GM21367 (cell line): ENCODE measurements at regions not wholly inside any gene's neighbourhood (a gene's known extent, or its start where the extent isn't known, plus 50 kb on each side); places are given as distances from the start of the nearest gene placed in this dataset.

ENCODE experiments used
- ATAC-seq: cut with Tn5 transposase; IDR thresholded peaks from one replicate; pipeline ENCODE4 v1.9.1; 2021; ENCODE audit not compliant: unreplicated experiment

DNA sequence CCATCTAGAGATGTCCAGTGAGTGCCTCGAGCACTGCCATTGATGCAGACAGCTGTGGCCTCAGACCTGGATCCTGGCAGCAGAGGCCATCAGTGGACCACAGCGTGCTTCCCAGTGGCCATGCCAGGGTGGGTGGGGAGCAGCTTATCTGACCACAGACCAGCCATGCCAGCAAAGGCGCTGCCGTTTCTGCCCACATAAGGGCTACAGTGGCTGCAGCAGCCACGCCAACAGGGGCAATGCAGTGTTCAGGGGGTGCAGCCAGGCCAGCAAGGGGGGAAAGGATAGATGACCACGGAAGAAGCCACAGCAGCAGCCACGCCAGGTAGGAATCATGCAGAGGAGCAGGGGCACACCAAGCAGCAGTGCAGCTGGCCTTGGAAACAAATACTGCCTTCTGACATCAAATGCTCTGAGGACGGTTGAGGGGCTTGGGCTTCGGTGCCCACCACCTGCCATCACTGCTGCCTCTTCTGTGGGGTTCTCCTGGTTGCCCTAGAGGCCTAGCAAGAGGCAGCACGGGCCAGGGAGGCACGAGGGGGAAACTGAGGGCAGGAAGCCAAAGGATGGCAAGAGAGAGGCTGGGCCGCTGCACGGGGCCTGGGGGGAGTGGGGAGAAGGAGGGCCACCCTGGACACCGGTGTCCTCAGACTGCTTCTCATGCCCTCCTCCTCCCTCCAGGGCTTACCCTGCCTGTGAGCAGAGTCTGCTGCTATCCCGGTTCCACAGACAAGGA lies 94.7 kb upstream of the RUNX3 start:
- ATAC-seq = no peak

DNA sequence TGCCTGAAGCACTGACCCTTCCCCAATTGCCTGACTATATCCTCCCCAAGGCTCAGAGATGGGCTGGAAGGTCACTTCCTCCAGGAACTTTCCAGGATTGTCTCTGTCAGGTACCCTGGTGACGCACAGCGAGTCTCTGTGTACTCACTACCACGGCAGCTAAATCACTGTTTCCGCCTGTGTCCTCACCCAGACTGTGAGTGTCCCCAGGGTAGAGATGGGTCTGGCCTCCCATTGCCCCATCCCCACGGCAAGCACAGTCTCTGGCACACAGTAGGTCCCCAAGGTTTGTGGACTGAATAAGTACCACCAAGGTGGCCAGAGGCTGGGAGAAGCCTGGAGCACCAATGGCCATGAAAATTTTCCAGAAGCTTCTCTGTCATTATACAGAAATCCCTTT lies 93.8 kb upstream of the RUNX3 start:
- no peak for ATAC-seq

DNA sequence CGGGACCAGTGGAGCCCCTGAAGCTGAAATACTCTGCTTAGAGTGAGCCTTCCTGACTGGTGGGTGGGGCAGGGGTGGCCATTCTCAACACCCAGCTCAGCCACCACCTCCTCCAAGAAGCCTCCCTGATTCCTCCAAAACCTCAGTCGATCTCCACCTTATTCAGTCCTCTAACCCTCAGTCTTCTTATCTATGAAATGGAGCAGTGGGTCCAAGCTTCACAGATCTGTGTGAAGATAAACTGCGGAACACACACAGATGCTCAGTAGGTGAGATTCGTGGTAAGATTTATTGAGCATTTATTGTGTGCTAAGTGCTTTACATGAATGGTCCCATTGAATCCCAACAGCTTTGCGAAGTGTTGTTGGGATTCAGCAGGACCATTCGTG lies 93.1 kb upstream of the RUNX3 start:
- no peak for ATAC-seq

DNA sequence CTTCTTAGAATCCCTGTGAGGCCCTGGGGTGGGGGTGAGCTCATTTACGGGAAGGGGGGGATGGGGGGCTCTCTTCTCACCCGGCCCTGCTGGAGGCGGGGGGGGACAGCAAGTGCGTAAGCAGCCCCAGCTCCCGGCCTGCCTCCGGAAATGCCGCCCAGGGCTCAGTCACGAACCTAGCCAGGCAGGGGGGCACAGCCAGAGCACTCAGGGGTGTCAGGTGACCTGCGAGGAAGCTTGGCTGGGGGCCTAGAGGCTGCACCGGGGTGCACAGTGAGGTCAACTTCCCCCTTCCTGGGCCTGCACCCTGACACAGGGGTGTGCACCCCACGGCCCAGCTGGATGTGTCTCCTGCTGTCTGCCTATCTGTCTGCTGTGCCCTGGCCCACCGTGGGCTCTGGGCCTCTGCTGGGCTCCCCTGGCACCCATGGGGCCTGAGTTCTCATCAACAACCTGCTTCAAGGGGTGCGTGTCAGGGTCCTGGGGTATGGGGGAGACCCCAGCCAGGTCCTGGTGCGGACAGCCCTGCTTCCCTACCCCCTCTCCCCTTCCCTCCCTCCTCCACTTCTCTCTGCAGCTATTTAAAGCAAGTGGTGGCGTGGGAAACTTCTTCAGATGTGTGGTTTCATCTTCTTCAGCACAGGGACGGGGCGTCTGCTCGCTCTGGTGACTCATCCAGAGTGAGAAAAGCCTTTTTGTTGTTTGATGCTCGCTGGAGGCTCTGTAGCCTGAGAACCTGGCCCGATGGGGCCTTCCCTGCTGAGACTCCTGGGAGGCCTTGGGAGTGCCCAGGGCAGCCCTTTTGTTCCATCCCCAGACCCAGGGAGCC lies 92.5 kb upstream of the RUNX3 start:
- peak; percentile 63 for ATAC-seq

DNA sequence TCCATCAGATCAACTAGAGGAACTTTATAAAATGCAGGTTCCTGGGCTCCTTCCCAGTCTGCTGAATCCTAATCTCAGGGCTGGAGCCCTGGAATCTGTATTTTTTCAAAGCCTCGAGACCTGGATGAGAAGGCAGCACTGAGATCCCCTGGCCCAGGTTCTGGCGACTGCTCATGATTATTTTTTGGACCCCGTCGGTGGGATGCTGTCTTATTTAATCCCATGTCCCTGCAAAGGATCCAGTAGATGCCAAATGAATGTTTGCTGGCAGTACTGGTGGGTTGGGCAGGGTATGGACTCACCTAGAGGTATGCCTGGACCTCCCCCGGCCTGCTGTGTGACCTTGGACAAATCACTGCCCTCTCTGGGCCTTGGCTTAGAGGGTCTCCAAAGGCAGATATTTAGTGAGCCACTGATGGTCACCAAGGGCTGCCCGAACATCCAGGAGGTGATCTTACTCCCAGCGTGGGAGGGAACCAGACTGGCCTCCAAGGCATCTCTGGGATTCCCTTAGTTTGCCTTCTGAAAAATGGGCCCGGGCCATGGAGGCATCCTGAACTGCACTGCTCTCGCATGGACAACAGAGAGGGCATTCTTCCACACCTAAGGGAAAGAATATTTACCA lies 91.6 kb upstream of the RUNX3 start:
- ATAC-seq = no peak

DNA sequence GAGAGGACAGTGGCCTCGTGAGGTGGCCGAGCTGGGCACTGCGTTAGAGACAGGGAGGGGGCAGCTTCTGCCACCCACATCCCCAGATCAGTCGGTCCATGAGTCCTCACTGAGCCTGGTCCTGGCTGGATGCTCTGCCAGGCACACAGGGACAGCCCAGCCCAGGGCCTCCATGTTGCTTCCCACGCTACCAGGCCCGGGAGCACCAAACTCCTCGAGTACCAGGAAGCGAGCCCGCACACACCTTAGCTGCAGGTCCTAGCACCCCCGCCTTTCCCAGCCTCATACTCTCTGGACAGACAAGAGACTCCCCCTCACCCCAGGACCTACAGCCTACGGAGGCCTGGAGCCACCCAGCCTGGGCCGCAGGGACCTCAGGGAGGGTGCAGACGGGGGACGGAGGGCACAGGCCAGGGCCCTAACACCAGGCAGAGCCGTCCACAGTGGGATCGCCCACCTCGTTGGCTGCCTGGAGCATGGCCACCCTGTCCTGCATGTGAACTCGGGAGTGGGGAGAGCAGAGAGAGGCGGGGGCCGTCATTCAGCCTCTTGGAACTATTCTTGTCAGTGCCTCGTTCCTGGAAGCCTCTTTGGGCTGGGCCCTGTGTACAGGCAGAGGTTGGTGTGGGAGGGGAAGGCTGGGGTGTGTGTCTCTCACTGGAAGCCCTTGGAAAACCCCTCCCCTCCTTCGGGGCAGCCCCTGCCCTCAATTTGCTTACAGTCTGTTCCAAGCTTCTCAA lies 90.9 kb upstream of the RUNX3 start:
- ATAC-seq = no peak

DNA sequence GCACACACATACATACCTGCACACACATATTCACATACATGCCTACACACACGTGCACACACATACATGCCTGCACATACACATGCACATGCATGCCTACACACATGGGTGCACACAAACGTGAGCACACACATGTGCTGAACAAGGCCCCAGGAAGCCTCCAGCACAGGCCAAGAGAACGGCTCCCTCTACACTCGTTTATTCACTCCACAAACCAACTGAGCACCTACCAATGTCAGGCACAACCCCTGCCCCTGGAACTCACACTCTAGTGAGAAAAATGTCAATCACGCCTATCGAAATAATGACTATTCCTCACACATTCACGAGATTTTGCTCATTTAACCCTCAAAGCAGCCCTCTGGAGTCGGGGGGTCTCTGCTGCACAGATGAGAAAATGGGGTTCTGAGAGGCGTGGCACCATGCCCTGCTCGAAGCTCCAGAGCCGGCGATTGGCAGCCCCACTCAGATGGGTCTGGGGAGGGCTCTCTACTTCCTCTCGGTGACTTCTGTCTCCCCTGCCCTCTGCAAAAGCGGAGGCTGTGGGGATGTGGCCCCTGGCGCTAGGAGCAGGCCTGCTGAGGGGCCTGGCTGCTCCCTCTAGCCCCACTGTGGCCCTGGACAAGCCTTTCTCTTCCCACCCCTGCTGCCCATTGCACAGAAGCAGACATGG lies 90.2 kb upstream of the RUNX3 start:
- ATAC-seq = no peak

DNA sequence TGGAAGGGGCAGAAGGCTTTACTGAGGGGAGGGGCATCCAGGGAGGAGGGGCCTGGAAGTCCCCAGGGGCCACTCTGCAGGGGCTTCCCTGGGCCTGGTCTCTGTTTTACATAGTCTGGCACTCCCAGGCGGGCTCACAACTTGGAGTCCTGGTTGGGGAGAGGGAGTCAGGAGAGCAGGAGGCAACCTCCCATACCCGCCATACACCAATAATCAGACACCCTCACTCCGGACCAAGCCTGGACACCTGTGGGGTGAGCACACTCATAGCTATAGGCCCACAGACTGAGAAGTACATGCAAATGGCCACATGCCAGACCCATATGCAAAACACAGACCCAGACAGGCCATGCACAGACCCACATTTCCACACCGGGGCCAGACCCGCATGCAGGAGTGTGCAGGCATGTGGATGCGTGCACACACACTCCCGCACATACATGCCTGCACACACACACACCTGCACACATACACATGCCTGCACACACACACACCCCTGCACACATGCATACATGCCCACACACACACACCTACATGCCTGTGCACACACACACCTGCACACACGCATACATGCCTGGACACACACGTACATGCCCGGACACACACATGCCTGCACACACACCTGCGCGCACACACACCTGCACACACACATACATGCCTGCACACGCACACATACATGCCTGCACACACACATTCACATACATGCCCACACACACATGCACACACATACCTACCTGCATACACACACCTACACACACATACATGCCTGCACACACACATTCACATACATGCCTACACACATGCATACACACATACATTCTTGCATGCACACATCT lies 89.5 kb upstream of the RUNX3 start:
- peak; percentile 24 for ATAC-seq

DNA sequence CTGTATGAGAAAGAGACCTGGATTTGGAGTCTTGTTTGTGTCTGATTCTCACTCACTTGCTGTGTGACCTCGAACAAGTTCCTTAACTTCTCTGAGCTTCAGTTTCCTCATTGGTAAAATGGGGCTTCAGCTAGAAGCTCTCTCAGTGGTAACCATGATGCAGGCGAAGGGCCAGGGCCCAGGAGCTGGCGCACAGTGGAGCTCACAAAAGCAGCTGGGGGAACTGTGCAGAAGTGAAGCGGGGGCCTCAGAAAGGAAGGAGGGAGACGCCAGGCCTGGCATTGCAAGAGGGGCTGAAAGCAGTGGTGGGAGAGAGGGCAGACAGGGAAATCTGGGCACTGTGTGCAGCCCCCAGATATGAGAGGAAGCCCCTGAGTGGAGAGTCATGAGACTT lies 88.9 kb upstream of the RUNX3 start:
- ATAC-seq = no peak

DNA sequence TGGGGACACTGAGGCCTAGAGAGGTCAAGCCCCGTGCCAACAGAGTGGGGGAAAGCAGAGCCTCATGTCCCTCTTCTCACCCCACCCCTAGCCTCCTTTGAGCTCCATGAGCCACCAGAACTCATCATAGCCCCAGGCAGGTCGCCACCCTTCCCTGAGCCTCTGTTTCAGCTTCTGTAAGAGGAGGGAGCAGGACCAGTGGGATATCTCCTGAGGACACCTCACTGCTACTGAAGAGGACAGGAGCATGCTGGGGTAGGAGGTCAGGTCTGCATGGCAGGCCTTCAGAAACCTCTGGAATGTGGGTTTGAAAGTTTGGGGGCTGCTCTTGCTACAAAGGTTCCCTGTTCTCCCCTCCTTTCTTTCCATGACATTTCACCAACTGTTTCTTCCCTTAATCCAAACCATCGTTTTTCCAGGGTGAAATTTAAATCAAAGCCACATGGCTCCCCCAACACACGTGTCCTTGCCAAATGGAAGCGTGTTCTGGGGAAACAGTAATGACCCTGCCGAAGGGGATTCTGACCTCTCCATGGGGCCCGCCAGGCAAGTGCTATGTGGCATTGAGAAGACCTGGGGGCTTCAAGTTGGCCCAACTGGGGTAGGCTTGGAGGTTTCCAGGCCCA lies 88.1 kb upstream of the RUNX3 start:
- no peak for ATAC-seq

DNA sequence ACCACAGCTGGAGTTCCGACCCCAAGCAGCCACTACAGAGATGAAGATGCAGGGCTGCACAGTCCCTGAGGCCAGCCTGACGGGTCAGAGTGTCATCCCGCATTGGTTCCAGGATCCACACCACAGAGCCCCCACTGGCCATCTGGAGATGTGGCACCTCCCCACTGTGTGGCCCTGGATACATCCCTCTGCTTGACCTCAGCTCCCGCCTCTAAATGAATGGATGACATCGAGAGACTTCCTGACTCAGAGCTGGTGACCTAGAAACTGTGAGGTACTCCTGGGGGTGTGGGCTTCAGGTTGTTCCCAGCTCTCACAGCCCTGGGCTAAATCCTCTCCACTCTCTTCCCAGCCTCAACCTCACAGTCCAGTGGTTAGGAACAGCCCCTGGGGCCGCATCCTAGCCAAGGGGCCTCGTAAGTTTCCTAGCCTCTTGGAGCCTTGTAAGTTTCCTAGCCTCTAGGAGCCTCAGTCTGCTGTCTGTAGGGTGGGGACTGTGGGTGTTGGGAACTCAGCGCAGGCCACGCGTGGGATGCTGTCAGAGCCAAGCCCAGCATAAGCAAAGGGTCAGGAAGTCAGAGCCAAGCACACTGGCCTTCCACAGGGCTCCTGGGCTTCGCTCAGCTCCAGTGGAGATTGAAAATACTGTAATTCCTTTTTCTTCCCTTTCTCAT lies 87.5 kb upstream of the RUNX3 start:
- ATAC-seq = no peak

DNA sequence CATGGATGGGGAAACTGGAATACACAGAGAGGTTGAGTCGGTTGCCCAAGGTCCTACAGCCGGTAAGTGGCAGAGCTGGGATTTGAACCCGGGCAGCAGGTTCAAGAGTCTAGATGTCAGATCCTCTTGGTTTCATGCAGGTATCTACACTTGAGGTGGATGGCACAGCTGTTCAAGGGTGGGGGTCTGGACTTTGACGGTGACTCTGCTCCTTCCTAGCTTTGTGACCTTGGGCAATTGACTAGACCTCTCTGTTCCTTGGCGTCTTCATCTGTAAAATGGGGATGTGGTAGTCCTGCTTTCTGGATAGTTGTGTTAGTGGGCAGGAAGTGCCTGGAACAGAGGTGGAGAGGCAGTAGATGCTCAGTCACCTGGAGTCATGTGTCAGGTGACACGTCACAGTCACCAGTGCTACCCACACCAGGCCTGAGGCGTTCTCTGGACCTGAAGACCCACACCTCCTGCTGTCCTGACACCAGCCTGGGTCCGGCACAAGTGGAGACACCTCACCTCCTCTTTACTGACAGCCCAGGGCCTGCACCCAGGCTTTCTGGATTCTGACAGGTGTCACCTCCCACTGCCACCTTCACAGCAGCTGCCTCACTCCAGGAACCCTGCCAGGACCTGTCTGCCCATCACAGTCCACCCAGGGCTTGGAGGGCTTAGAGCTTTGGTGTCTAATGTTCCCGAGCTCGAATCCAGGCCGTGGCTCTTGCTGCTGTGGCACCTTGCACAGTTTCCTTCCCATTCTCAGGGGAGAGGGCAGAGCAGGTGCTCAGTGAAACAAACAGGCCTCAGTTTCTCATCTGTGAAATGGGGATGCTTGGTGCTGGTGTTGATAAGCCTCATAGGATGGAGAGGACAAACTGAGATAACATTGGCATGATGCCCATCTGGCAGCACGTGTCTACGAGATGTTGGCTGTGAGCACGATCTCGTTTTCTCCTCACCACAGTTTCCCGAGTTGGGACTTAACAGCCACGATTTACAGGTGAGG lies 83.2 kb upstream of the RUNX3 start:
- ATAC-seq = no peak

DNA sequence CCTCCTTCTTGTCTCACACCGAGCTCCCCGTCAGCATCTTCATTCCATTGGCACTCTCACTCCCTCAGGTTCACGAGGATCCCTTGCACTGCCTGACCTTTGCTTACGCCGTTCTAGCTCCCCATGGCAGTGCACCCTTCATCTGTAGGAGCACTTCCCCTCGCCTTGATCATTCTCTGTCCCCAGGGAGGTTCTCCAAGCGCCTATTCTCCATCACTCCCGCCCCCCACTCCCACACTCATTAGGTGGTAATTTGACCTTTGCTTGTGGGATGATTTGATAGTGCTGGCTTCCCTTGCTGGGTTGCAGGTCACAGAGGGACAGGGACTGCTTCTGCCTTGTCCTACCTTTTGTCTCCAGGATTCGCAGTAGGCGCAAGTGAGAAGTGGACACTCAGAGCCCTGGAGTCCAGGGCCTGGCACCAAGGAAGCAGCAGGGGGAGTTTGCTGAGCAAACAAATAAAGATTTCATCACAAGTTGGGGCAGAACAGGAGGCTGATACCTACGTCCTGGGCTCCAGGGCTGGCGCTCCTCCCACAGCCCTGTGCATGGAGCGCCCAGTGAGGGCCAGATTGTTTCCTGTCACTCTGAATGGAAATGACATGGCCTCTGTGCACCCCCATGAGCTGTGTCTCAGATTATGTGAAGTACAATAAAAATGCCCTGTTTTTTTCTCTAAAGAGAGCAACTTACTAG lies 82.0 kb upstream of the RUNX3 start:
- no peak for ATAC-seq

DNA sequence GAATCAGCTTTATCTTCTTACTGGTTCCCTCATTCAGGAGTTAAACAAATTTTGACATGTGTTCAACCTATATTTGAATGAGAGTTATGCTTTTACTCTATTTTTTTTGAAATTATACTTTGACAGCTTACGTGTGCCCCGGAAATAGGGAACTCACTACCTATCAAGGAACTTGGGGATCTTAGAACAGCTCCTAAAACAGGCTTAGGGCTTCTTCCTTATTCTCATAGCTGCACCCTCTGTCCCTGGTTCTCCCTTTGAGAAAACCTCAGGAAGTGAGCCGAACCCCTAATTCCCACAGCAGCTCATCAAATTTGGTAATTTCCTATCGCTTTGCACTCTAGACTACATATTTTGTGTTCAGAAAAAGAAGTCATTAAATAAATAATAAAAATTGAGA lies 81.2 kb upstream of the RUNX3 start:
- no peak for ATAC-seq

DNA sequence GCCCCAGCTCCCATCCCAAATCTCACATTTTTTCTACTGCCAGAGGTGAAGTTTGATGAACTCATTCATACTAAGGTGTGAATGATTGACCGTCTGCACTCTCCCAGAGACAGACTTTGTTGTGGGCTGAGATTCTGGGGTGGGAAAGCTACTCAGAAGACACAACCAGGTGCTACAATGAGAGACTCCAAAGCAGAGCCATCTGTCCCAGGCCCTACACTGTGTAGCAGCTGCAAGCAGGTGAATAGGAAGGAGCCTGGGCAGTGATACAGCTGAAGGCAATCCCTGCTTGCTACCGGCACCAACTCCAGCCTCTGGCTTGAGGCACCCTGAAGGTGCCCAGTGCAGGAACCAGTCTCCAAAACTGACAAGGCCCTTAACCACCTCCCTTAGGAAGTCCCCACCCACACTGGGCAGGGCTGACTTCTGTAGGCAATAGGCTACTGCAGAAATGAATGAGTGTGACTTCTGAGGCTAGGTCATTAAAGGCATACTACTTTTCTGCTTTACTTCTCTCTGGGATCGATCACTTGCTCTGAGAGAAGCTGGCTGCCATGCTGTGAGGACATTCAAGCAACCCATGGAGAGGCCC lies 79.7 kb upstream of the RUNX3 start:
- no peak for ATAC-seq

DNA sequence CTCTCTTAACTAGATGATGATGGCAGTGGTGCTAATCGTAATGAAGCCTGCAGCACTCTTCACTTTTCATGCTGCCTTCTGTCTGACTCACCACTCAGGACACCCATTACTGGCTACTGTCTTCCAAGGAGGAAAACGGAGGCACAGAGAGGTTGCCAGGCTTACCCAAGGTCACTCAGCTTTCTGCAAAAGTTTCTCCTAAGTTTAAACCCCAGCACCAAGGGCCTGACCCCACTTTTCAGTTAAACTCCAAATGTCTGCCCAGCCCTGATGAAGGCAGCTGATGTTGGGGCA lies 78.1 kb upstream of the RUNX3 start:
- no peak for ATAC-seq
